Hindlimb muscle (tissue), 1 donor: ENCODE measurements at regions not wholly inside any gene's neighbourhood (a gene's known extent, or its start where the extent isn't known, plus 50 kb on each side); places are given as distances from the start of the nearest gene placed in this dataset.
"Not testable (repeated sequence)": the region's sequence is repeated elsewhere in the genome, so short reads cannot be mapped to it uniquely, and the experiment has no call there.

ENCODE experiments used
- DNase-seq: peaks from one replicate; pipeline ENCODE4 v3.0.0-alpha.2; 2013

GRCh38 chr2:67130531-67131256 is 266.4 kb upstream of the ETAA1 start:
- no peak for DNase-seq

GRCh38 chr2:67131257-67131609 is 265.9 kb upstream of the ETAA1 start:
- no peak for DNase-seq

GRCh38 chr2:67132441-67132940 is 264.6 kb upstream of the ETAA1 start:
- not testable (repeated sequence) for DNase-seq

DNA sequence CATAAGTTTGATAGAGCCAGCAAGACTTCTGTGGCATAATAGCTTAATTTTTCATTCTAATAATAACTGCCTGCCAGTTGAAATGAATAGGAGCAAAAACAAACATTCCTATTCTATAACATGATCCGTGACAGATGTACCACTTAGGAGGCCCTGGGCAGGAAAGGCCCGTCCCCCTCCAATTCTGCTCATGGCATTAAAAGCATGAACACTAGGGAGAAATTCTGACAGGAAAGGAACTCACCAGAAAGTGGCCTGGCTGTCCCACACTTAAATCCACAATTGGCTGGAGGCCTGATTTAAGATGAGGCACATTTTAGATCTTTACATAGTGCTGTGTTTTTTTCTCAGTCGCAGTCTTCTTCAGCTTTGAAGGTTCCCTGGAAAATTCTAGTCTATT is 261.9 kb upstream of the ETAA1 start:
- no peak for DNase-seq

DNA sequence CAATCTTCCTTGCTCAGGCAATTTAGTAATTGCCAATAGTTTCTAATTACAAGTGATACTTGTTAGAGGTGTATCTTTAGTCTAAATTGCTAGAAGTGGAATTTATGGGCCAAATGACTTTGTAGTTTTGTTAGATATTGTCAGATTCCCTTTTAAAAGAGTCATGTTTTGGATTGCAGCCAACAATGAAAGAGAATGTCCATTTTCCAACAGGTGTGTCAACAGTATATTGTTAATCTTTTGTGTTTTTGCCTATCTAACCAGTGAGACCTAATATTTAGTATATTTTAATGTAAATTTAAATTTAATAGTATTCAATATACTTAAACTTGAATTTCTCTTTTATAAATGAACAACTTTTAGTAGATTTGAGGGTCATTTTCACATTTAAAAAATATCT is 259.4 kb upstream of the ETAA1 start:
- no peak for DNase-seq

DNA sequence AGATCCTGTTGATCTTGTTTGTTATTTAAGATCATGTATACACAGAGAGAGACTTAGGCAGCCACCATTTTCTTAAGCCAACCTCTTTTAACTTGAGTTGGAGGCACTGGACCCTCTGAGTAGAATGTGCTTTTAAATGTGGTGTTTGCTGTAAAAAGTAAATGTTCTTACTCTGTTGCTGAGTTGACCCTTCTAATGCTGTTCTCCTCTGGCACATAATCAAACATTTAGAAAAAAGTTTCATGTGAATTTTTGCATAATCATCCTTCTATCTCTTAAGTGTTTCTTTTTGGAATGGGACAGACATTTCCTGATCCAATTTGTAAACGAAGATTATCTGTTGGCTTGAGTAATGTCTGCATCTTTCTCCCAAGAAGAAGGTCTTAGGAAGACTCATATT is 255.1 kb upstream of the ETAA1 start:
- DNase-seq: no peak

DNA sequence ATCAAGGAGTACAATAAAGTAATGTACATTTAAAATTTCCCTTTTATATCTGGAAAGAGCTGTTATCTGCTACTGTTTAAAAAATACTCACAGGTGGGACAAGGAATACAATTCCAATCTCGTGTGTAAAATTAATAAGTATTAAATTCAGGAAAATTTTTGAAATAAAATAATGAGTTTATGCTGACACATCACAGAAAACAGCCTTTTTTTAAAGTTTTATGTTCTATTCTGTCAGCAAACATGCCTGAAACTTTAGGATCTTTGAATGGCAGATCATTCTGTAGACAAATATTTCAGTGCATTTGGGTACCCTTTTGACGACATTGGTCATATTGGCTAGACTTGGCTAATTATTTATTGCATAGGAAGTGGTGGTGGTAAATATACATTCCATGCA is 254.4 kb upstream of the ETAA1 start:
- DNase-seq: no peak

- DNase-seq: no peak
Measured at GRCh38 chr2:67145851-67146250, 251.3 kb upstream of the ETAA1 start.

DNA sequence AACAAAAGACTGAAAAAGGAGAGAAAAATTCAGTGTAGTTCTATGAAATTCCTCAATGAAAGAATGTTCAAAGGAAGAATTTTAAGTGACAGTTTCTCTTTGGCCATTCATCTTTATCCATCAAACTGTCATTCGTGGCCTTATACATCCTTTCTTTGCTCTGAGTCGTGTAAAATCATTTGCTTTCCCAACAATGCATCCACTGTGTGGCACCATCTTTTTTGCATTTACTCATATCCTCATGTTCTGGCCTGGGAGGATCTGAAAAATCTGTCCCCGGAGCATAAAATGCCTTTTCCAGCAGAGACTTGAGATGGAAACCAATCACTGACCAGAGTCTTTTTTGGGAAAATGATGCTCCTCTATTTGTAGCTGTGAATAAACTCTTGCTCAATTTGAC is 240.3 kb upstream of the ETAA1 start:
- DNase-seq: no peak

- DNase-seq: no peak
Measured at GRCh38 chr2:67158718-67159117, 238.4 kb upstream of the ETAA1 start.

DNA sequence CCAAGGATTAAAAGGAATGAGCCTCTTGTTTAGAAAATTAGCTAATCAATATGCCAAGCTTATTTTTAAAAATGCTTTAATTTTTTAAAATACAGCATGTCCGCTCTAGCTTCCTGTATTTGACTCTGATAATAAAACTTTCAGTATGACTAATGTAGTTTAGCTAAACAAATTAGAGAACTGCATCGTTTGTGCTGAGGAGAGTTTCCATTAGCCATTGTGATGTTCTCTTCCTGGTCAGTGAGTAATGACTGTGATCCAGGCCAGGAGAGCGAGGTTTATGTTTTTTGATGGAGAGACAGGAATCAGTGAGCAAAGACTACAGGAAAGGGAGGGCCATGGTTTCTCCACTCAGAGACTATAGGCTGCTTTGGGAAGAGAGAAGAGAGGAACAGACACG is 237.2 kb upstream of the ETAA1 start:
- no peak for DNase-seq

GRCh38 chr2:67164771-67165522 is 232.2 kb upstream of the ETAA1 start:
- no peak for DNase-seq

- DNase-seq: no peak
Measured at GRCh38 chr2:67165523-67165990, 231.6 kb upstream of the ETAA1 start.

GRCh38 chr2:67166511-67166910 is 230.6 kb upstream of the ETAA1 start:
- not testable (repeated sequence) for DNase-seq

DNA sequence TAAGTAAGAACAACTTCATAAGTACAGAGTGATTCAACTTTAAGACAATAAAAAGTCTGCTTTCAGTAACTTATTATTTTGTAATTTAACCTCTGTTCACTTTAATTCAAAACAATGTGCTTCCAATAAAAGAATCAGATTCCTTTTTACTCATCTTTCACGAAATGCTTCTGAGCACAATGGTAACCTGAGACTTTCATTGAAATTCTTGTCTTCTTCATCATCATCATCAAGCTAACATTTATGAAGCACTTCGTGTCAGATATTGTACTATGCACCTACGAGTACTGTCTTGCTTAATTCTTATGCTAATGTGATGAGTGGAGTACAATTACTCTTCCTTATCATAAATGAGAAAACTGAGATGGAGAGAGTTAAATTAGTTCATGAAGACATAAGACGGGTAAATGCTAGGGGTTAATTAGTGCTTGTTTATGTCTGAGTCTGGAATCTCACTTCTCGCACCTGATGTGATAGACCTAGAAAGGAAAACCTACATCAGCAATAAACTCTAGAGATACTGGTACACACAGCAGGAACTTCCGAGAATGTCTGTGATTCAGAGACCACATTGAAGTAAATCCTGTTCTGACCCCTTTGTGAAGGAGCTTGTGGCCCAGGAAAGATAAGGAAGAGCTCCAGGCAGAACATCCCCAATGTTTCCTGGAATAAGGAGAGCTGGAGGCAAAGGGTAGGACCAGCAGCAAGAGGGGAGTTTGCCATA is 227.6 kb upstream of the ETAA1 start:
- DNase-seq: no peak

DNA sequence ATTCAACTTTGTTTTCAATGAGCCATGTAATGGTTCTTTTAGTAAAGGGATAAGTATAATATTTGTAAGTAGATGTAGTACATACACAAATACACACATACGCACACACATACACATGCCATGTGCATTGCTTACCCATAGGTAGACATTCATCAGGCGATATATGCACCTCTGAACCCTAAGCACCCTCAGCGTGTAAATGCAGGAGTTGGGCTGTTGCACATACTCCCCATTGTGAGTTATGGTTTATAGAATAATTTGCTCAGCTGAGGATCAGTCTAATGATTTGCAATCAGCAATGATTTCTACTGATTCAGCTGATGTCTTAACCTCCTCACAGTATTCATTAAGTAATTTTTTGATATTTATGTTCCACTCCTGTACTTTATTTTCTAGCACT is 217.6 kb upstream of the ETAA1 start:
- DNase-seq: no peak

- DNase-seq: no peak
Measured at GRCh38 chr2:67180841-67181240, 216.3 kb upstream of the ETAA1 start.

GRCh38 chr2:67182884-67183283 is 214.2 kb upstream of the ETAA1 start:
- no peak for DNase-seq

GRCh38 chr2:67186326-67186725 is 210.8 kb upstream of the ETAA1 start:
- DNase-seq: no peak

- DNase-seq: no peak
Measured at GRCh38 chr2:67186871-67187270, 210.3 kb upstream of the ETAA1 start.

DNA sequence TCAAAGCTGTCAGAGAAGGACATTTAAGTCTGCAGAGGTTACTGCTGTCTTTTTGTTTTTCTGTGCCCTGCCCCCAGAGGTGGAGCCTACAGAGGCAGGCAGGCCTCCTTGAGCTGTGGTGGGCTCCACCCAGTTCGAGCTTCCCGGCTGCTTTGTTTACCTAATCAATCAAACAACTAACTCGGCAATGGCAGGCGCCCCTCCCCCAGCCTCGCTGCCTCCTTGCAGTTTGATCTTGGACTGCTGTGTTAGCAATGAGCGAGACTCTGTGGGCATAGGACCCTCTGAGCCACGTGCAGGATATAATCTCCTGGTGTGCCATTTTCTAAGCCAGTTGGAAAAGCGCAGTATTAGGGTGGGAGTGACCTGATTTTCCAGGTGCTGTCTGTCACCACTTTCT is 201.8 kb upstream of the ETAA1 start:
- DNase-seq: not testable (repeated sequence)

DNA sequence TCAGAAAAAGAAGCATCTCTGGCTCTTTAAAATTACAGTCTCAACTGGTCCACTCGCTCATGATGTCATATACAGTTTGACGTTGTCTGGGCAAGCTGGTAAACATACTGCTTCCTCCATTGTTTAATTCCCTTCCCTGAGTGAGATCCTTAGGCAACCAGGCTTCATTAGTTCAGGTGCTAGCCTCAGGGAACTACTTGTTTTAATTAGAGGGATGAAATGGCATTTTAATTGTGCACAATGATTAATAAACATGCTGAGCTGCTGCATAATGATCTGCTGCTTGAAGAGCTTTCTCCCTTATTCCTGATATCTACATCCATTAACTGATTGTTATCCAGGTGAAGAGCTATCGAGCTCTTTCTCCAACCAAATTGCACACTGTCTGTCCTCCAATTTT is 195.6 kb upstream of the ETAA1 start:
- no peak for DNase-seq

DNA sequence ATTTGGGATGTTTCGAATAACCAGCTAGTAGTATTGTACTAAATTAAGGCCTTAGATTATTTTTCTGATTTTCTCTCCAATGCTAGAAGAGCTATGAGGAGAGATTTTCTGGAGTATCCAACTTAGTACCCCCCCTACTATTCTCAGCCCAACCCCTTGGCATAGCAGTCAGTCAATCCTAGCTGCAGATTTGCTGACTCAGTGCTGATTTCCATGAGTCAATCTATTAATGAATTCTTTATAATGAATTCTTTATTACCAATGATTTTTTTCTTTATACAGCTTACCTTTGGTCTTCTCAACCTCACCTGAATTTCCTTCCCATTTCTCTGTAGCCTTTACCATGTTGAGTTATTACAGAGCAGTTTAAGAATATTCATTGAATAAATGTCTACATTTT is 192.8 kb upstream of the ETAA1 start:
- no peak for DNase-seq
